K562 (cell line): ENCODE measurements at regions not wholly inside any gene's neighbourhood (a gene's known extent, or its start where the extent isn't known, plus 50 kb on each side); places are given as distances from the start of the nearest gene placed in this dataset.

ENCODE experiments used
- BRD4 ChIP-seq: fragments of 200-600 bp; sonication (generic); IDR thresholded peaks from 2 replicates; pipeline ENCODE4 v1.6.1; 2017; ENCODE audit warnings: inconsistent platforms
- FOXA1 ChIP-seq: fragments of 450-650 bp; IDR thresholded peaks from 2 replicates; pipeline ENCODE4 v1.6.1; 2016; ENCODE audit warnings: mild to moderate bottlenecking, borderline replicate concordance
- HNRNPLL ChIP-seq: fragments of 200-400 bp; formaldehyde crosslinking; IDR thresholded peaks from 2 replicates; pipeline ENCODE4 v1.6.1; 2017; ENCODE audit warnings: low read length, low read depth, mild to moderate bottlenecking; ENCODE audit not compliant: poor library complexity, severe bottlenecking
- NBN ChIP-seq: fragments of 450-650 bp; IDR thresholded peaks from 2 replicates; pipeline ENCODE4 v1.6.1; 2016; ENCODE audit warnings: low read depth, mild to moderate bottlenecking
- NR2C1 ChIP-seq, 2 experiments: fragments of 450-650 bp; IDR thresholded peaks; 2 replicates each; pipeline ENCODE4 v1.6.1; 2017; ENCODE audit warnings: mild to moderate bottlenecking in 2 of 2, antibody characterized with exemption in 1 of 2, inconsistent platforms in 1 of 2, missing compliant biosample characterization in 1 of 2, missing genetic modification characterization in 1 of 2
- PTRF ChIP-seq: fragments of 450-650 bp; IDR thresholded peaks from 2 replicates; pipeline ENCODE4 v1.6.1; 2016; ENCODE audit warnings: mild to moderate bottlenecking, missing genetic modification characterization, missing compliant biosample characterization
- SMARCA5 ChIP-seq: fragments of 450-650 bp; IDR thresholded peaks from 2 replicates; pipeline ENCODE4 v1.6.1; 2016
- TCF15 ChIP-seq: fragments of 250-450 bp; sonication (Bioruptor Pico); IDR thresholded peaks from 2 replicates; pipeline ENCODE4 v1.8.0; 2022; ENCODE audit warnings: moderate library complexity, mild to moderate bottlenecking, inconsistent platforms
- TEAD1 ChIP-seq, 2 experiments: fragments of 450-650 bp in 1 of 2; sonication (generic) in 1 of 2; formaldehyde crosslinking; IDR thresholded peaks; 2 replicates each; pipeline versions ENCODE4 v1.4.0 to v1.8.0; 2020 to 2022; ENCODE audit warnings: mild to moderate bottlenecking in 2 of 2, missing genetic modification reagents in 1 of 2
- TF ChIP-seq, protein P1 (sequence below), 2 experiments: fragments of 450-650 bp in 1 of 2; sonication (generic) in 1 of 2; formaldehyde crosslinking in 1 of 2; IDR thresholded peaks; 2 replicates each; pipeline versions ENCODE4 v1.7.1 to v1.9.0; 2016 to 2022; ENCODE audit warnings: inconsistent platforms in 1 of 2, mild to moderate bottlenecking in 1 of 2, missing genetic modification reagents in 1 of 2
- TF ChIP-seq, protein P2 (sequence below), 2 experiments: fragments of 450-650 bp; IDR thresholded peaks; 2 replicates each; pipeline ENCODE4 v1.6.1; 2016
- TF ChIP-seq, protein P3 (sequence below): fragments of 250-450 bp; sonication (Bioruptor Pico); IDR thresholded peaks from 2 replicates; pipeline ENCODE4 v1.8.0; 2021; ENCODE audit warnings: moderate library complexity, mild to moderate bottlenecking, inconsistent platforms
- TF ChIP-seq, protein P4 (sequence below): sonication (generic); formaldehyde crosslinking; IDR thresholded peaks from 2 replicates; pipeline ENCODE4 v1.8.1; 2023; ENCODE audit warnings: mild to moderate bottlenecking, missing genetic modification reagents

DNA sequence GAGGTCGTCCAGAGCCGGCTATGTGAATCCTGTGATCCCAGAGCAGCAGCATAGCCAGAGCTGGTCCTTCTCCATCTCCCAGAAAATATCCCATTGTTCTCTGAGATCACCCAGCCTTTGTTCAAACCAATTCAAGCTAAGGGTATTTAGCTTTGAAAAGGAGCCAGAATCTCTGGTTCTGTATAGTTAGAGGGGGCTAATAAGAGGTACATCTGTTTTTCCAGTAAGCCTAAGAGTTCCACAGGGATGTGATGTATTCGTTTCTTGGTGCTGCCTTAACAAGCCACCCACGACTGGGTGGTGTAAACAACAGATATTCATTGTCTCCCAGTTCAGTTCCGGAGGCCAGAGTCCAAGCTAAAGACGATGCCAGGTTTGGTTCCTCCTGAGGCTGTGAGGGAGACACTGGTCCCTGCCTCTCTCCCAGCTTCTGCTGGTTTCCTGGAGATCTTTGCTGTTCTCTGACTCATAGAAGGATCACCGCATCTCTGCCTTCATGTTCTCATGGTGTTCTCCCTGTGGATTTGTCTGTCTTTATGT is 344.8 kb downstream of the MTRR start (continued):
- TF ChIP-seq, protein P1, sequence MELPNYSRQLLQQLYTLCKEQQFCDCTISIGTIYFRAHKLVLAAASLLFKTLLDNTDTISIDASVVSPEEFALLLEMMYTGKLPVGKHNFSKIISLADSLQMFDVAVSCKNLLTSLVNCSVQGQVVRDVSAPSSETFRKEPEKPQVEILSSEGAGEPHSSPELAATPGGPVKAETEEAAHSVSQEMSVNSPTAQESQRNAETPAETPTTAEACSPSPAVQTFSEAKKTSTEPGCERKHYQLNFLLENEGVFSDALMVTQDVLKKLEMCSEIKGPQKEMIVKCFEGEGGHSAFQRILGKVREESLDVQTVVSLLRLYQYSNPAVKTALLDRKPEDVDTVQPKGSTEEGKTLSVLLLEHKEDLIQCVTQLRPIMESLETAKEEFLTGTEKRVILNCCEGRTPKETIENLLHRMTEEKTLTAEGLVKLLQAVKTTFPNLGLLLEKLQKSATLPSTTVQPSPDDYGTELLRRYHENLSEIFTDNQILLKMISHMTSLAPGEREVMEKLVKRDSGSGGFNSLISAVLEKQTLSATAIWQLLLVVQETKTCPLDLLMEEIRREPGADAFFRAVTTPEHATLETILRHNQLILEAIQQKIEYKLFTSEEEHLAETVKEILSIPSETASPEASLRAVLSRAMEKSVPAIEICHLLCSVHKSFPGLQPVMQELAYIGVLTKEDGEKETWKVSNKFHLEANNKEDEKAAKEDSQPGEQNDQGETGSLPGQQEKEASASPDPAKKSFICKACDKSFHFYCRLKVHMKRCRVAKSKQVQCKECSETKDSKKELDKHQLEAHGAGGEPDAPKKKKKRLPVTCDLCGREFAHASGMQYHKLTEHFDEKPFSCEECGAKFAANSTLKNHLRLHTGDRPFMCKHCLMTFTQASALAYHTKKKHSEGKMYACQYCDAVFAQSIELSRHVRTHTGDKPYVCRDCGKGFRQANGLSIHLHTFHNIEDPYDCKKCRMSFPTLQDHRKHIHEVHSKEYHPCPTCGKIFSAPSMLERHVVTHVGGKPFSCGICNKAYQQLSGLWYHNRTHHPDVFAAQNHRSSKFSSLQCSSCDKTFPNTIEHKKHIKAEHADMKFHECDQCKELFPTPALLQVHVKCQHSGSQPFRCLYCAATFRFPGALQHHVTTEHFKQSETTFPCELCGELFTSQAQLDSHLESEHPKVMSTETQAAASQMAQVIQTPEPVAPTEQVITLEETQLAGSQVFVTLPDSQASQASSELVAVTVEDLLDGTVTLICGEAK (IDR thresholded peaks at IDR 0.05) = no peak
- TF ChIP-seq, protein P1 (CRISPR knock-in tag; IDR thresholded peaks at IDR 0.05) = no peak
- TF ChIP-seq TCF15 (CRISPR knock-in tag) = no peak
- no peak for TF ChIP-seq BRD4
- TF ChIP-seq HNRNPLL = no peak
- TF ChIP-seq TEAD1 (CRISPR knock-in tag; IDR thresholded peaks at IDR 0.05) = no peak
- TF ChIP-seq, protein P2, sequence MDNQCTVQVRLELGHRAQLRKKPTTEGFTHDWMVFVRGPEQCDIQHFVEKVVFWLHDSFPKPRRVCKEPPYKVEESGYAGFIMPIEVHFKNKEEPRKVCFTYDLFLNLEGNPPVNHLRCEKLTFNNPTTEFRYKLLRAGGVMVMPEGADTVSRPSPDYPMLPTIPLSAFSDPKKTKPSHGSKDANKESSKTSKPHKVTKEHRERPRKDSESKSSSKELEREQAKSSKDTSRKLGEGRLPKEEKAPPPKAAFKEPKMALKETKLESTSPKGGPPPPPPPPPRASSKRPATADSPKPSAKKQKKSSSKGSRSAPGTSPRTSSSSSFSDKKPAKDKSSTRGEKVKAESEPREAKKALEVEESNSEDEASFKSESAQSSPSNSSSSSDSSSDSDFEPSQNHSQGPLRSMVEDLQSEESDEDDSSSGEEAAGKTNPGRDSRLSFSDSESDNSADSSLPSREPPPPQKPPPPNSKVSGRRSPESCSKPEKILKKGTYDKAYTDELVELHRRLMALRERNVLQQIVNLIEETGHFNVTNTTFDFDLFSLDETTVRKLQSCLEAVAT (IDR thresholded peaks at IDR 0.05) = no peak
- no peak for TF ChIP-seq PTRF (tag)
- TF ChIP-seq NBN = no peak
- TF ChIP-seq, protein P3, sequence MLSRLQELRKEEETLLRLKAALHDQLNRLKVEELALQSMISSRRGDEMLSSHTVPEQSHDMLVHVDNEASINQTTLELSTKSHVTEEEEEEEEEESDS (CRISPR knock-in tag) = no peak
- TF ChIP-seq SMARCA5 = no peak
- TF ChIP-seq FOXA1 = no peak
- TF ChIP-seq, protein P4, sequence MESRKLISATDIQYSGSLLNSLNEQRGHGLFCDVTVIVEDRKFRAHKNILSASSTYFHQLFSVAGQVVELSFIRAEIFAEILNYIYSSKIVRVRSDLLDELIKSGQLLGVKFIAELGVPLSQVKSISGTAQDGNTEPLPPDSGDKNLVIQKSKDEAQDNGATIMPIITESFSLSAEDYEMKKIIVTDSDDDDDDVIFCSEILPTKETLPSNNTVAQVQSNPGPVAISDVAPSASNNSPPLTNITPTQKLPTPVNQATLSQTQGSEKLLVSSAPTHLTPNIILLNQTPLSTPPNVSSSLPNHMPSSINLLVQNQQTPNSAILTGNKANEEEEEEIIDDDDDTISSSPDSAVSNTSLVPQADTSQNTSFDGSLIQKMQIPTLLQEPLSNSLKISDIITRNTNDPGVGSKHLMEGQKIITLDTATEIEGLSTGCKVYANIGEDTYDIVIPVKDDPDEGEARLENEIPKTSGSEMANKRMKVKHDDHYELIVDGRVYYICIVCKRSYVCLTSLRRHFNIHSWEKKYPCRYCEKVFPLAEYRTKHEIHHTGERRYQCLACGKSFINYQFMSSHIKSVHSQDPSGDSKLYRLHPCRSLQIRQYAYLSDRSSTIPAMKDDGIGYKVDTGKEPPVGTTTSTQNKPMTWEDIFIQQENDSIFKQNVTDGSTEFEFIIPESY (CRISPR knock-in tag) = no peak
- no peak for TF ChIP-seq NR2C1 (IDR thresholded peaks at IDR 0.05)
- no peak for TF ChIP-seq NR2C1 (tag; IDR thresholded peaks at IDR 0.05)
